CD4-positive, alpha-beta T cell treated with Interleukin-2 at 100 ng/mL for 4 hours (primary cell): ENCODE measurements at regions not wholly inside any gene's neighbourhood (a gene's known extent, or its start where the extent isn't known, plus 50 kb on each side); places are given as distances from the start of the nearest gene placed in this dataset.

Experiments
- DNase-seq: peaks from one replicate; pipeline ENCODE4 v3.0.0-alpha.2; 2020; ENCODE audit warnings: low spot score

DNA sequence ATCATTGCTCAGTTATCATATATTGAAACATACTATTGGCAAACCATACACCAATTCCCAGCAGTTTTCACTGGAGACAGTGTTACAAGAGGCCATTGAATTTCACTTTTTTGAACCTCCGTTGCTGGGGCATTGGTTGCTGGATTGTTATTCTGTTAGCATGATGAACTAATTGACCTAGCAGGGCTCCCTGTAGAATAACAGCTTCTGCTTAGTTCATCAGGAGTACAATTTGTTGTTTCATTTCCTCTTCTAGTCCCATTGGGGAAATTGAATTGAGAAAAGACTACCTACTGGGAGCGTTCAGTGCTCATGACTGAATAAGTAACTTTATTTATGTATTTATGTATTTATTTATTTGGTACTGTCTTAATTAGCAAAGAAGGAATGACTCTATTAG is 151.6 kb downstream of the SLIT2 start:
- no peak for DNase-seq

DNA sequence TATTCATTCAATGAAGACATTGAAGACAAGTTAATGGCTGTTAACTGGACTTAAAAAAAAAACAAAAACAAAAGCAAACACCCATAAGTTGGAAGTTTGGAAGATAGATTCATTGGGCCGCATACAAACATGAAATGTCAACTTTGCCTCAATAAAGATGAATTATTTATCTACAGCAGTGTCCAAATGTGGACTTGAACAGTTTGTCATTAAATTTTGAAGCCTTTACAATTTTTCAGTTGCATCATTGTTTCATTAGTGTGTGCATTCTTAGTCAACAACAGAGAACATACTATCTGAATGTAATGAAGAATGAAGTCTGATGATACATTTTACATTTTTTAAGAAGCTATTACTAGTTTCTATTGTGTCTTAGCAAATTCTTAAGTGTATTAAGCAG is 152.1 kb downstream of the SLIT2 start:
- DNase-seq: no peak

DNA sequence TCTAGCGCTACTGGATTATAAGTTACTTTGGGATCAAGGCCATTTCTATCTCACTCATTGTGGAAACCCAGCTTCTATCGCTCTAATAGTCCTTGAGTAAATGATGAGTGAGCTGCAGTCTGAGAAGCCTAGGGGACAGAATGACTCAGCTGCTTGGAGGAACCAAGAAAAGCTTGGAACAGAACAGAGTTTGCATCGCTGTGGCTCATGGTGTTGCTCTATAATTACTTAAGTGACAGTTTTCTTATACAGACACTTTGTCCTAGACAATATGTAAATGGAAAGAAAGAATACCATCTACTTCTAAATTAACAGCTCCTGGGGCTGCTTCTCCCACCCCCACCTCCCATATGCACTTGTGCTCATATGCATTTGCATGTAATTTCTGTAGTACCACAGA is 156.9 kb downstream of the SLIT2 start:
- DNase-seq: no peak

DNA sequence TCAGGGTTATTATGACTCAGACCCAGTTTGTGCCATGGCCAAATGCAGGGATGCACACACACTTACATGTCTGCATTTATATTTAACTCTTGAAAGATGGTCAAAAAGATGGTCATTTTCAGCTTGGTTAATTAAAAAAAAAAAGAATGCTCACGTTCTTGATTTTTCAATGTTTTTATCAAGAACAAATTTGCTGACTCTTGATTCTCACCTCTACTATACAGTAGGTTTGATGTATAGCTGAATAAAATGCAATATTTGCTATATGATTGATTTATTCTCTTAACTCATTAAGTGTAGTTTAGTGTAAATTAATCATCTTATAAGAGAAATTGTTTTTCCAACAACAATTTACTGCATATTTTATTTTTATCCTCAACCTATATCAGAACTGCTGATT is 160.4 kb downstream of the SLIT2 start:
- DNase-seq: no peak

DNA sequence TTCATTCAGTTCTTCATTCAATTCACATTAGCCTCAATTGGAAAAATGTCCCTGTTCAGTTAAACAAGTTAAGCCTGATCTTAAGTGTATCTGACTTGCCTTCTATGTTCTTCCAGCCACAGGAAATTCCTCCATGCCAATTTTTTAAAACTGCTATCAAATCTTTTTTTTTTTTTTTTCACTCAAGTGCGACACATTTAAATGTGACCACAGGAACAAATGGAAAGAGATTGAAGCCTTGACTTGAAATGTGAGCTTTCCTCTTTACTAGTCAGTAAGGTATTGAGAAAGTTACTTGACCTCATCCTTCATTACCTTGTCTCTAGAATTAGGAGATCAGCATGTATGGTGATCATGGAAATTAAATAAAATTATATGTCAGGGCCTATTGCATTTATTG is 165.1 kb downstream of the SLIT2 start:
- no peak for DNase-seq

DNA sequence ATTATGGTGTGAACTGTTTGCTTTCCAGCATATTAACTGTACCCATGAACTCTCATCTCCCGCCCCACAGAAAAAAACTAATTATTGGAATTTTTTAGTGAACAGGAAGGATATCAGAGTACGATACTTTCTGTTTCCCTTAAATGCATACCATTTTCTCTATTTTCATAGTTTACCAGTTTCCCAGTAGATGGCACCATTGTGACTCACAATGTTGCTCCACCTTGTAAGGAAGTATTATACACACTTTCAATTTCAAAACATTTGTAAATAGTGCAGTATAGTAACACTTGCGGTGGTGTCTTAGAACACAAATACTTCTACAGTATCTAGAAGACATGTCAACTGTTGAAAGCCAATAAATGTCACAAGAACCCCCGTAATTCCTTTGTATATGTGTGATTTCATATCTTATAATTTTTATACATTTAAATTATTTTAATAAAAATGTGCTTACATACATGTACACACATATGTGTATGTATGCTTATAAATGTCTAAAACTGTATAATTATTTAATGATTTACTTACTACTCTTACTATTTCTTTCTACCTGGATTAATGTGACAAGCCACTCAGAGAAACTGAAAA is 167.3 kb downstream of the SLIT2 start:
- peak; percentile 50 for DNase-seq

DNA sequence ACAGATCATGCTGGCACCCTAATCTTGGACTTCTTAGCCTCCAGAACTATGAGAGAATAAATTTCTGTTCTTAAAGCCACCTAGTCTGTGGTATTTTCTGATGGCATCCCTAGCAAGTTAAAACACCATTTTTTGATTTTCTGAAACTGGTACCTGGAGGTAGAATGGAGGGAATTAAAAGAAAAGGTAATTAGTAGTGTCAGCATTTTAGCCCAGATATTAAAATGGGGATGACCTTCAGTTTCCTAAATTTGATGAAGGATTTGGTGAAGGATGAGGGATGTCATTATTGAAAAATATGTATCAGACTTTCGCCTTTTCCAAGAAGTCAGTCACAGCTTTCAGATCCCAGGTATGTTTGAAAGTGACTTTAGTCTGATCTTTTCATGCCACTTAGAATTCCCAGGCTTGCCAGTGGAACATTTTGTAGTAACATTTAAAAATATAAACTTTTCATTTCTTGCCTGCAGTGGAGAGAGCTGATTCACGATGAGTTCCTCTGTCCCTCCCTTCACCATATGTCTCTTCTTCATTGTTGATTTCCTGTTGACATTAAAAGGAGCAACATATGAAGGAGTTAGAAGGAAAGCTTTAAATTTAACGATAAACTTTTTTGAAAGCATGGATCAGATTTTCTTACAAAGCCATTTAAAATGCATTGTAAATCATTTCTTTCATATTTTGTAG is 169.4 kb downstream of the SLIT2 start:
- no peak for DNase-seq

DNA sequence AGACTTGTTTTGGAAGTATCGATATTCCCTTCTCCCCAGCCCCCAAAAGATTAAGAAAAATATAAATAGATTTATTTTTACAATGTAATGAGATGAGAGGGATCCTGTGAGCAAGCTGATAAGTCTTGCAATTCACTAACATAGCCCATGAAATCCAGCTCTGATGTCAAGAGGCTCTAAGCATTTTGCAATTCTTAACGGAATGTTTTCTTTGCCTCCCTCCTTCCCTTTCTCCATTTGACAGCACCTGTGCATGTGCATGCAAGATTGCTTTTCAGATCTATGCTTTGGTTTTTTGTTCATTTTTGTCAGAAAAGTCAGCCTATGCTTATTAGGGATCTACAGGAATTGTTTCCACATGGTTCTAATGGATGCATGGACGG is 169.9 kb downstream of the SLIT2 start:
- no peak for DNase-seq

DNA sequence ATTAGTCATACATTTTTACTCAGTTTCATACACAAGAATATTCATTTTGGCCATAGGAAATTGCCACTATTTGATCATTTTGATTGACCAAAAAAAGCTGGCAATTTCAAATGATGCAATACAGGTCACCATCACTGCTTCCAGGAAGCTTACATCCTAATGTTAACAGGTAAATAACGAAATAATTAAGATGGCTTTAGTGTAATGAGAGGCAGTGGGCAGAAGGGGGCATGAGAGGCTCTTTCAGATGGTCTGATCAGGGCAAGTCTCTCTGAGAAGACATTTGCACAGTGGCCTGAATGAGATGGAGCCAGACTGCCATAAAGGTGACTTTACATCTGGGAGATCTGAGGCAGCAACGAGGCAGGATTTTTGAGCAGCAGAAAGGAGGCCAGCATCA is 170.7 kb downstream of the SLIT2 start:
- DNase-seq: peak; percentile 43

DNA sequence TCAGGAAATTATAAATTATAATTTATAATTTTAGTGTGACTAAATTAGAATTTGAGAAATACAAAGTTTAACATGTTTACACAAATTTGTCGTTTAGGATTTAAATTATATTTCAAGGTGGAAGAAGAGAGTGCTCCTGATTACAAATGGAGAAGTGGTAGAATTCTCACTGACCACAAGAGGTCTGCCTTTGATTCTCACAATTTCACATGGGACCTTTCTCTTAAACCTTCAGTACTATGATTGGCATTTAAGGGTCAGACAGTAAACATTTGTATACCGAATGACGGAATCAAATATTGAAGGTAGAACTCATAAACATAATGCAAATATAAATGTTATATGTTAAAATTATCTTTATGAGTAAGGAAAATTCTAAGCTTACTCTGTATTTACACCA is 171.7 kb downstream of the SLIT2 start:
- DNase-seq: no peak

DNA sequence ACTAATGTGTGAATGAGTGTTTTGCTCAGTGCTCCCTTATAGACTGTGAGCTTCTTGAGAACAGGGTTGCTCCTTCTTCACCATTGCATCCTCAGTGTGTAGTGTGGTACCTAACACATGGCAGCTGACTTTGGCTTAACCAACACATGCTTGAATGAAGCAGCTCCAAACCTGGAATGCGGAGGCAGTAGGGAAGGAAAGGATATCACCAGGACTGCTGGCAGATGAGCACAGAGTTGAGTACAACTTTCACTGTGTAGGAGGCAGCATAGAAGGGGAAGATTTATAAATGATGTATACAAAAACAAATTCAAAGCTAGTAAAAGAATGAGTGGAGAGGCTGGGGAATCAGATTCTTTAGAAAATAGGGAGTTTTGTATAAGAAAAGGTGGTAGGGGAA is 174.3 kb downstream of the SLIT2 start:
- no peak for DNase-seq

DNA sequence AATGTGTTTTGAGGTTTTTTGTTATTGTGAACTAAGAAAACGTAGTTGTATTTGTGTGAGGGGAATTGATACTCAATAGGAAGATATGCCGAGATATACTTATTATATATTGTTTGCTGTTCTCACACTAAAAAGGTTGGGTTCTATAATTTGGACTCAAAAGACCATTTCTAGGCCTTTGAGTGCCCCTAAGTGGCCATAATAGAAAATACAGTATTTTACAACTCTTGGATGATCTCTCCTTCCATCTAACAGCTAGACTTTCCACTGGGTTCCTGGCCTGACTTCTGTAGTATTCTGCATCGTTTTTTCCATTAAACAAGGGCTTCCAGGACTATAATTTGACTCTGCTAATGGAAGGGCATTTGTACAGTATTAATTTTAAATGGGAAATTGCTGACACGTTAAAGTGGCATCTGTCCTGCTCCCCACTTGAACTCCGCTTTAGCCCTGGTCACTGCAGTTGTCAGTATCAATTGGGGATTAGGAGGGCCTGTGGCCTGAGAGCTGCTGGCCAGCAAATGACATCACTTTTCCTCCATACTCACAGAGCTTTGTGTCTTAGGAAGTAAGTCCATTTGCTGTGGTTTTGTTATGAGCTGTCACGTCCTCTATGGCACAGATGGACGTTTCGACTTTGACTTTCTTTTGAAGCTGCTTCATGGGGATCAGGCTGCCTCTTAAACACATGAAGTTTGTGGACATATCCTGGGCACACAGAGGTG is 176.9 kb downstream of the SLIT2 start:
- no peak for DNase-seq

DNA sequence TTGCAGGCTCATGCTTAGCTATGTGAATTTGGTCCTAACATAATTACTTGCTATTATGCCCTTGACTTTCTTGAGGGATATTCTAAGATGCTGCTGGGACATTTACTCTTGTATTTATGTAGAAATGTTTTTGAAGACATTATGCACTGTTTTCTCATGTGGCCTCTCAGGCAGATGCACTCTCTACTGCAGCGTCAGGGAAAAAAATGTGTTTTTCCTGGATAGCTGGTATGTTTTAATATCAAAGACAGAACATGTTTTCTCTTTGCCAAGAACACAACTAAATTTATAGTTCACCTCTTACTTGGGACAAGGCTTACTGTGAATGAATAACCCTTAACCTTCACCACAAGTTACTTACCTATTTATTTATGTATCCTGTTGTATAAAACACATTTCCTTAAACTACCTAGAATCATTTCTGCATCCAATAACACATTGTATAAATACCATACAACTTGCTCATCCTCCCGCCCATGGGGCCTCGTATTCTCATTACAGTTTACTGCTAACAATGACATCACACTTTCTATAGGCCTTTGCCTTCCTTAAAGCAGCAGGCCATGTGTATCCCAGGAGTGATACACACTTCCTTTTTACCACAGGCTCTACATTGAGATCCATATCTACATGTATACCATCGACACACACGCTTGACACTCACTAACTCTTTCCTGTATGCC is 178.7 kb downstream of the SLIT2 start:
- DNase-seq: no peak

DNA sequence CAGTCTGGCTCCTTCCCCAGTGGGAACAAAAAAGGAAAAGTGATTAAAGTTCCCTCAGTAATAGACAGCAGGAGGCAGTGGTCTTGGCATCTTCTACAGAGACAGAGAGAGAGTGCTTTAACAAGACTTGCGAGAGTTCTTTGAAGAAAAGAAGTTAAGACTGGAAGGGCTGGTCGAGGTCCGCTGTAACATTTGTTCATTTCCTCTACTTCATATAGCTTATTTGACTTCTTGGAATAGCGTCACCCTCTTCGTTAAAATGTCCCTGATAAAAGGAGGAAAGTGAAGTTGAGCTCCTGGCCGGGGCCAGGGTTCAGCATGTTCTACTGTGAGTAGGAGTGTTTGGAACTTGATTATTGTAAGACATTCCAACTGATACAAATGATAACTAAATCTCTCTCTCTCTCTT is 179.8 kb downstream of the SLIT2 start:
- DNase-seq: no peak

DNA sequence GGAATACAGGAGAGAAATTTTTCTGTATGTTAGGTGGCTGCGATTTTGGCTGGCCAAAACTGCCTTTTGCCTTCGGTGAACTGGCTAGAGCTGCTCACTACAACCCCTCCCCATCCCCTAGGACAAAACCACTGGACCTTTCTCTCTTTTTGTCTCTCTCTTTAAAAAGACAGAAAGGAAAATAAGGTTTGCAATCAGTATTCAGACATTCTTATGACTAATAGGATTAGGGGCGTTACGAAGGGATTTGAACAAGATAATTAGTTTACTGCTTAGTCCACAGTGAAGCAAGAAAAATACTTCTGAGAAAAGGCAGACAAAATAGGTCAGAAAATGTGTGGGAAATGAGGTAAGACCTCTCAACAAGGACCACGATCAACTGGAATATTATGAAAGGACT is 180.4 kb downstream of the SLIT2 start:
- DNase-seq: no peak

DNA sequence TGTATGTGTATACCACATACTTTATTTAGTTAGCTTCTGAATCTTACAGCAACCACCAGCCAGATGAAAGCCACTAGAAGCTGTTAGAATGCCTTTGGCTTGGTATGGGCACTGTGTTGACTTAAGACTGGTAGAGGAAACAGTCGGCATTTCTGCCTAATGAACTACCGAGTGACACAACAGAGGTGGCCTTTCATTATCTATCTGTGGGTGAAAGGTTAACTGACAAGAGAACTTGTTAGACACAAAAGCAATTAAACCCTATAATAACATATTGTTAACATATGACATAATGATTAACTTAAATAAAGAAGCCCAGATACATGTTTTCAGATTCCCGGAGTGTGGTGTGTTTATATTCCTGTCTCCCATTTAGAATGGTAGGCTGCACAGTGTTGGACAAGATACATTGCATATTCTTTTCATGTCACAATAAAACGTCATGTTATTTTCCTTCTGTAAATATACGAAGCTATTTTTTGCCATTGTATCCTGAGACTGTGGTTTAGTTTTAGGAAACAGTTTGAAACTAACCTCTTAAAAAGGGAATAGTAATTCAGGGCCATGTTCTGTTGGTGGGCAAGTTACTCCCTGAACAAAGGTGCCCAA is 181.5 kb downstream of the SLIT2 start:
- DNase-seq: no peak

DNA sequence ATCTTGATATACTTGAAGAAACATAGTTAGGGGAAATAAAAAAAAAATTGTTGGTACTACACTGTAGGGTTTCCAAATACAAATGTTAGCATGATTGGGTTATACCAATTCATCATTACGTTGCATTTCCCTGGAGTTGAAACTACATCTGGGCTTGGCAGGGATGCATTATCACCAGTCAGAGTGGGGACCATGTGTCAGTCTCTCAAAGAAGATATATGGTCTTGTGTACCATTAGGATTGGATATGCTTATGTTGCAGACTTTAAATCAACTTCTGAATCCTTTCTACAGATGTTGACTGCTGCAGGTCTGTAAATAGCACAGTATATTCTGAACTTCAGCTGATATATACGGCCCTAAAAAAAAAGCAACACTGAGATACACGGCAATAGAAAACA is 188.5 kb downstream of the SLIT2 start:
- no peak for DNase-seq

DNA sequence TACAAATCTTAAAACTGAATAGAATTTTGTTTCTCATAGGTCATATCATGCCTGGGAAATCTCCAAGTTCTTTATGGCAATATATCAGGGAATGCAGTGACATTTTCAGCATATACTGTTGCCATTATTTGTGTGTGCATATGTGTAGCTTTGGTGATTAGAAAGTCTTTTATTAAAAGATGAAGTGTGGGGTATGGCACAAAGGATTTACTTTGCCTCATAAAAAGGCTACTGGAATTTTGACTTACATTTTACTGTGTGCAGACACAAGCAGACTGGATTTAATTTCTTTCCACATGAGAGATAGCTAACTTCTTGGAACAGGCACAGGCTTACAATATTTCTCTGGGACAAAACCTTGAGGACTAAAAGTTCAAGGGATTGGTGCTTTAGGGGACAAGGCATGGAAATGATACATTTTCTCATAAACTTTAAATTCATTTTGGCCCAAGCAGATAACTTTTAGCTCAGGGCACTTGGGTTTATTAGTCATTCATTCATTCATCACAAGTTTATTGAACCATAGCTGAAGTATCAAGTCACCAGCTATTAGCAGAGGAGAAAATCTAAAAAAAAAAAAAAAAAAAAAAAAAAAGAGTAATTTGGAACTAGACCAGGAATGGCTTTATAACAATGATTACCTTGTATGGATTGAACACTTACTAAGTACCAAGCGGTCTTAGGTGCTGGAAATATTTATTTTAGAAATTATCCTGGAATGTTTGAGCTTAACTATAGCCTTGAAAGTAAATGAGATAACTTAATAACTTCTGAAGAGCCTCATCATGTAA is 191.5 kb downstream of the SLIT2 start:
- no peak for DNase-seq

DNA sequence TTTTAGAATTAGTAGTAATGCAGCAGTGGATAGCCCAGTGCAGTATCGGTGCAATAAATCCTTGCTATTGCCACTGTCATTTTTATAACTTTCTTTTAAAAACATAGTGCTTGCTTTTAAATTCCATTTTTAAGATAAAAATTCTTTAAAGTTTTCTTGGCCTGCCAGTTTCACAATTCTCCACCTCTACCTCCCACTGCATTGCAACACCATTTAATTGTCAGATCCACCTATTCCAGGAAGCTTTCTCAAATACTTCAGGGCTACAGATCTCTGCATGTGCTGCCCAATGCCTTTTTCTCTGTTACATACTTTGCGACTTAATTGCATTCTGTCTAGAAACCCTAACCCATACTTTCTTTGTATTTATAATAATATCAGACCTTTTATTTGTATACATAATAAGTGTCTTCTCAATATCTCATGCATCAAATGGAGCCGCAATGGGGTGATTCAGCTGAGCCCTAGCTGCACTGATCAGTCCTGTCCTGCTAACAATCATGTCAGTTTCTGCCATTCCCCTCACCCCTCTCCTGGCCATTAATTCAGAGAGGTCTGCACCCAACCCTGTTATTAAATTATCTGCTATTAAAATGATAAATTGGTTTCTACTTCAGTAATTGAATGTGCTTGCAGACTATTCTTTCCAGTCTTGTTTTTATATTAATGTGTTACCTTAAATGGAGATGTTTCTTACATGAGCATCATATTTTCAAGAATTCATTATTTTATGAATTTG is 193.1 kb downstream of the SLIT2 start:
- no peak for DNase-seq

DNA sequence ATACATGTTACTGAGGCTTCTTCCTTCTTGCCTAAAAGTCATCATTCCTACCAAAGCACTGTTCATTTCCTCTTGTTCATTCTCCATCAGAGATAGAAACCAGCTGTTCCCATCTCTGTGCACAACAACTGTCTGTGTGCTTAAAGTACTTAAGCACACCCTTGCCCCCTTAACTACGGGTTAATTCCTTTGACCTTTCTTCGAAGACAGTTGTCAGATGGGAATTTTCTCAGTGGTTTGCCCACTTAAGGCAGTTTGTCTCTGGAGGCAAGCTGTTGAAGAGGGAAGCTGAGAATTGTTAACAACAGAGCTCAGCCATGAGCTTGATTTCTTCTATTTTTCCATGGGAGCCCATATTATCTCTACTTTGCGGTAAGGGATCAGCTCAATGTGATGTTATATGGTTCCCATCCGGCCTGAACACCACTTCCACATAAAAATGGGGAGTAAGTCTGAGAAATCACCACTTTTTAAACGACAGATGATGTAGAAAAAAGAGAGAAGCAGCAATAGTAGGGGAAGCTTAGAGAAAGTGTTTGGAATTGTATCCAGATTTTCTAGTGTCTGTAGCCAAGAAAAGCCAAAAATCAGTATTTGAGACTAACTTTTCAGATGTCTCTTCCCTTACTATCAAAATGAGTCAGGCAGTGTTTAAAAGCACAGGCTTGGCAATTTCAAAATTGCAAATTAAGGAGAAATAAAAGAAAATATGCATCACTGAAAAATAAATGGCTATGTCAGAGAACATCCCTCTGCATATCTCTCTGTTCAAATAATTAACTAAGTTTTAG is 194.4 kb downstream of the SLIT2 start:
- no peak for DNase-seq
